ENCODE measurements at regions not wholly inside any gene's neighbourhood (a gene's known extent, or its start where the extent isn't known, plus 50 kb on each side); places are given as distances from the start of the nearest gene placed in this dataset.

DNA sequence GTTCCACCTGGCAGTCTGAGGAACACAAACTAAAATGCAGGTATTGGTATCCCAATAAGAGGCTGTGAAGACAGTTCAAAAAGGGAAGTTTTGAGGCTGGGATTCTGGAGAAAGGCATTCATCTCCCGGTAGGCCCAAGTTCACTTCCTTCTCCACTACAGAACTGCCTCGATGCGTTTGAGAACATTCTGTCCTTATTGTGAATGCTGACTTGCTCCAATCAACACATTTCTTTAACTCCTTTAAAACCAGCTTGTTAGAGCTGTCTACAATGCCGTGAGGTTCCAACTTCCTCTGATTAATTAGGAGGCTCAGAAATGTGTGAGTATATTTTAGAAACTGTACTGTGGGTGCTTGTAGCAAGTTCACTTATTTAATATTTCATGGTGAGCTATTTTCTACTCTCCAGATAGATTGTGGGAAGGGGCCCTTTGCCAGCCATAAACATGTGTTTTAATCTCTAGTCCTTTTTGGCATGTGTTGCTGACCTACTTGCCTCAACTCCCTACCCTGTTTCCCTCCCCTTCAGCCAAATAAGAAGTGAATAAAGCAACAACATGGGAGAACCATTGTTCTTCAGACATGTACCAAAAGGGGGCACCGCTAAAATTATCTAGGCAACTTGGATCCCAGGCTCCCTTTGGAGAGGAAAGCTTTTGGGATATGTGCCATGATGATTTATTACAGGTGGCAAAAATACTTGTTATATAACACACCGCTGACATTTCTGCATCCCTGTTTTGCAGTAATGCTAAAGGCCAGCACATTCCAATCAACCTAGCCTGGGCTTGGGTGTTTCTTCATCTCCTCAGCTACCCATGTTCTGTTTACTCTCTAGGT, 245.6 kb downstream of the BLID start:
- Histone ChIP-seq H3K4me3 (ENCODE audit: low read length) (no peak overlapping the region), H3K9me3 (ENCODE audit: control insufficient read depth in 1 of 2, insufficient read depth in 1 of 2, low read length in 2 of 2) (no peaks in the 10 kb centered on the region), H3K4me1 (ENCODE audit: insufficient read depth, low read length) (no peaks in the 10 kb centered on the region), H3K27me3 (ENCODE audit: control insufficient read depth in 1 of 2, insufficient read depth in 2 of 2, low read length in 2 of 2) (no peaks in the 10 kb centered on the region), H3K36me3 (ENCODE audit: insufficient read depth, low read length) (no peaks in the 10 kb centered on the region), H3K27ac (ENCODE audit: low read depth in 1 of 2, low read length in 2 of 2) (no peak overlapping the region)
- ATAC-seq (ENCODE audit: poor library complexity) = no peak
- DNase-seq = no peak
- POLR2A ChIA-PET = no interaction called here
- no peak overlapping the region for H3K4me3 Mint-ChIP-seq
- no peaks in the 10 kb centered on the region for H3K27me3 Mint-ChIP-seq
- no peak overlapping the region for H3K27ac Mint-ChIP-seq
- intact Hi-C loops (cut with DNase I, micrococcal nuclease) = no loop called here
- TF ChIP-seq, protein P1, sequence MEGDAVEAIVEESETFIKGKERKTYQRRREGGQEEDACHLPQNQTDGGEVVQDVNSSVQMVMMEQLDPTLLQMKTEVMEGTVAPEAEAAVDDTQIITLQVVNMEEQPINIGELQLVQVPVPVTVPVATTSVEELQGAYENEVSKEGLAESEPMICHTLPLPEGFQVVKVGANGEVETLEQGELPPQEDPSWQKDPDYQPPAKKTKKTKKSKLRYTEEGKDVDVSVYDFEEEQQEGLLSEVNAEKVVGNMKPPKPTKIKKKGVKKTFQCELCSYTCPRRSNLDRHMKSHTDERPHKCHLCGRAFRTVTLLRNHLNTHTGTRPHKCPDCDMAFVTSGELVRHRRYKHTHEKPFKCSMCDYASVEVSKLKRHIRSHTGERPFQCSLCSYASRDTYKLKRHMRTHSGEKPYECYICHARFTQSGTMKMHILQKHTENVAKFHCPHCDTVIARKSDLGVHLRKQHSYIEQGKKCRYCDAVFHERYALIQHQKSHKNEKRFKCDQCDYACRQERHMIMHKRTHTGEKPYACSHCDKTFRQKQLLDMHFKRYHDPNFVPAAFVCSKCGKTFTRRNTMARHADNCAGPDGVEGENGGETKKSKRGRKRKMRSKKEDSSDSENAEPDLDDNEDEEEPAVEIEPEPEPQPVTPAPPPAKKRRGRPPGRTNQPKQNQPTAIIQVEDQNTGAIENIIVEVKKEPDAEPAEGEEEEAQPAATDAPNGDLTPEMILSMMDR (IDR thresholded peaks at IDR 0.05) = no peak
- no peaks in the 10 kb centered on the region for H3K4me1 Mint-ChIP-seq (ENCODE audit: low read depth)
- CTCF ChIA-PET = no interaction called here
- H3K36me3 Mint-ChIP-seq (ENCODE audit: low read depth) = no peaks in the 10 kb centered on the region
- H3K9me3 Mint-ChIP-seq = peaks cover 3% of the 10 kb centered on the region

DNA sequence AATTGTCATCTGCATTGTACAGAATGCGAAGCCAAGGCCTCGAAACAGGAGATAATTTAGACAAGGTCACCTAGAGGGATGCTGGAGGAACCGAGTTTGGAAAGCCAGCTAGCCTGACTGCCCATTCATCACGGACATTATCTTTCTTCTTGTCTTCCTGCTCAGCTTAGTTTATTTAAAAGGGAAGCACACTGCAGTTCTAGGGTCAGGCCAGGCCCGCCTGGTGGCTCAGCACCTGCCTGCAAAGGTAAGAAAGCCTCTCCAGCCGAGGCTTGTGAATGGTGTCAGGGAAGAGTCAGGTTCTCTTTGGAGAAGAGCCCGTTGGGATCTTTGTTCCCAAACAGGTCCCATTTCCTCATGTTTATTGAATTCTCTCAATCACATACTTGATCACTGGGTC, 246.5 kb downstream of the BLID start:
- Mint-ChIP-seq H3K36me3 (ENCODE audit: low read depth) (no peaks in the 10 kb centered on the region), H3K9me3 (peaks cover 4% of the 10 kb centered on the region), H3K27ac (no peak overlapping the region), H3K4me1 (ENCODE audit: low read depth) (no peaks in the 10 kb centered on the region), H3K4me3 (no peak overlapping the region), H3K27me3 (no peaks in the 10 kb centered on the region)
- Histone ChIP-seq H3K9me3 (ENCODE audit: control insufficient read depth in 1 of 2, insufficient read depth in 1 of 2, low read length in 2 of 2) (no peaks in the 10 kb centered on the region), H3K27me3 (ENCODE audit: control insufficient read depth in 1 of 2, insufficient read depth in 2 of 2, low read length in 2 of 2) (no peaks in the 10 kb centered on the region), H3K36me3 (ENCODE audit: insufficient read depth, low read length) (no peaks in the 10 kb centered on the region), H3K4me1 (ENCODE audit: insufficient read depth, low read length) (no peaks in the 10 kb centered on the region), H3K4me3 (ENCODE audit: low read length) (no peak overlapping the region), H3K27ac (ENCODE audit: low read depth in 1 of 2, low read length in 2 of 2) (no peak overlapping the region)
- POLR2A ChIA-PET = no interaction called here
- no peak for ATAC-seq (ENCODE audit: poor library complexity)
- intact Hi-C loops (cut with DNase I, micrococcal nuclease) = no loop called here
- TF ChIP-seq, protein P1 (IDR thresholded peaks at IDR 0.05) = no peak
- no peak for DNase-seq
- CTCF ChIA-PET = no interaction called here

DNA sequence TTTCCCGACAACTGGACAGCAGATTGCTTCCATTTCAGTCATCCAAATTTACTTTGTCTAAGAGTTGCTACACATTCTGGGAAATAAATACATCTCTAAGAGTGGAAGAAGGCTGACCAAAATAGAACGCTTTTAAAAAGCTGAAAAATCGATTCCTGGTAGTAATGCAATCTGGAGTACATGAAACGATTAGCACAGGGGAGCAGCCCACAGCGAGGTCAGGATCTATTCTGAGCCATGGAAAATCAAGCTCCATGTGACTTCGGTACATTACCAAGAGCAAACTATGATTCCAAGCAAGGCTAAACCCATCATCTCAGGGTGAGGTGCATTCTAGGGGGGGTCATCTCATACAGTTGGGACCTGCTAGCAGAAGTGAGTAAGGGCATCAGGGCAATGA, 249.3 kb downstream of the BLID start:
- intact Hi-C loops (cut with DNase I, micrococcal nuclease) = no loop called here
- no peaks in the 10 kb centered on the region for H3K27me3 Mint-ChIP-seq
- H3K27ac Mint-ChIP-seq = no peak overlapping the region
- H3K4me1 Mint-ChIP-seq (ENCODE audit: low read depth) = no peaks in the 10 kb centered on the region
- H3K9me3 ChIP-seq (ENCODE audit: control insufficient read depth in 1 of 2, insufficient read depth in 1 of 2, low read length in 2 of 2) = no peaks in the 10 kb centered on the region
- no peaks in the 10 kb centered on the region for H3K27me3 ChIP-seq (ENCODE audit: control insufficient read depth in 1 of 2, insufficient read depth in 2 of 2, low read length in 2 of 2)
- H3K36me3 ChIP-seq (ENCODE audit: insufficient read depth, low read length) = no peaks in the 10 kb centered on the region
- no peak overlapping the region for H3K4me3 ChIP-seq (ENCODE audit: low read length)
- POLR2A ChIA-PET = no interaction called here
- no peaks in the 10 kb centered on the region for H3K4me1 ChIP-seq (ENCODE audit: insufficient read depth, low read length)
- H3K4me3 Mint-ChIP-seq = no peak overlapping the region
- no peak overlapping the region for H3K27ac ChIP-seq (ENCODE audit: low read depth in 1 of 2, low read length in 2 of 2)
- peaks cover 5% of the 10 kb centered on the region for H3K9me3 Mint-ChIP-seq
- TF ChIP-seq, protein P1 (IDR thresholded peaks at IDR 0.05) = no peak
- ATAC-seq (ENCODE audit: poor library complexity) = no peak
- no peaks in the 10 kb centered on the region for H3K36me3 Mint-ChIP-seq (ENCODE audit: low read depth)
- no peak for DNase-seq
- CTCF ChIA-PET = no interaction called here
